Activated CD4-positive, alpha-beta T cell treated with anti-CD3 and anti-CD28 coated beads, Interleukin-2, amount 50 U/mL, for 16 hours (primary cell): ENCODE measurements at regions not wholly inside any gene's neighbourhood (a gene's known extent, or its start where the extent isn't known, plus 50 kb on each side); places are given as distances from the start of the nearest gene placed in this dataset.
"Not testable (repeated sequence)": the region's sequence is repeated elsewhere in the genome, so short reads cannot be mapped to it uniquely, and the experiment has no call there.

Experiments
- DNase-seq: peaks from one replicate; pipeline ENCODE4 v3.0.0-alpha.2; 2020

DNA sequence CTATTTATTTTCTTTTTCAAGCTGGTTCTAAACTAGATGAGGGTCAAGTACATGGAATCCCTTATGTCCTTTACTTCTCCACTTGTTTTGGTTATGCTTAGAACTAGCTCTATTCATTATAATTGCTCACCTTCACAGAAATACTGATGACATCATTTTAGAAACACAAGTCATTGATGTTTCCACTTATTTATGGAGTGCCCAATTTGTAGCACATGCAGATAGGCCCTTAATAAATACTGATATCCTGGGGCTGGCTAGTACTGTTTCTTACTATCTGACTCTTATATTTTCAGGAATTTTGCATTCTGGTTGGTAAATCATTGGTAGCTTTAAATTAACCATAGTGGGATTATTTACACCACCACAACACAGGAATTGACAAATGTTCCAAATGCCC lies 112.2 kb downstream of the NAA11 start:
- no peak for DNase-seq

DNA sequence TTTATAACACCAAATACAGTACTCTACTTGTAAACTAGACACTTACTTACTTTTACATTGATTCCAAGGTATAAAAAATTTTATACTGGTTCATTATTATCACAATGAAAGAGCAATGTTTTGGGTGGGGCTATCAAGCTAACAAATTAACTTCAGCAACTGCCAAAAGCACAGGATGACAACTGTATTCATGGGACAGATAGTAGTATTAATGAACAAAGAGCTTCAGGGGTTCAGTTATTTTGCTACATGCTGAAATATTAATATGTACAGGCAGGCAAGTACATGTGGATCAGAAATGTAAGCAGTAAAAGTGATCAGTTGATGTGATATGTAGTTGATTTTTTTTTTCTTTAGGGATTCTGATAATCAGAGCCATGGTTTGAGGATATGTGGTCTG lies 112.9 kb downstream of the NAA11 start:
- DNase-seq = no peak

DNA sequence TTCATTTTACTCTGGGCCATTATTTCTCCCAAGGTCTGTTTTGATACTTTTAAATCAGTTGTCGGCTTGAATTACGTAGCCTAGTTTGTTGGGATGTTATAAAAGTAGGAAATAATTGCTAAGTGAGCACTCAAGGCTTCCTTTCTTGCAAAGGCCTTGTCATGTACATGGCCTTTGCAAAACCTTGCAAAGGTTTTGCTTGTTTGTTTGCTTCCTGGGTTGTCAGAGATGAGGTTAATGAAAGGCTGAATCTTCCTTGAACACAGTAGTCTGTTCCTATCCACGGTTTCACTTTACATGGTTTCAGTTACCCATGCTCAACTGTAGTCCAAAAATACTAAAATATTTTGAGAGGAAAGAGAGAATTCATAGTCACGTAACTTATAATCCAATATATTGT lies 113.5 kb downstream of the NAA11 start:
- no peak for DNase-seq

DNA sequence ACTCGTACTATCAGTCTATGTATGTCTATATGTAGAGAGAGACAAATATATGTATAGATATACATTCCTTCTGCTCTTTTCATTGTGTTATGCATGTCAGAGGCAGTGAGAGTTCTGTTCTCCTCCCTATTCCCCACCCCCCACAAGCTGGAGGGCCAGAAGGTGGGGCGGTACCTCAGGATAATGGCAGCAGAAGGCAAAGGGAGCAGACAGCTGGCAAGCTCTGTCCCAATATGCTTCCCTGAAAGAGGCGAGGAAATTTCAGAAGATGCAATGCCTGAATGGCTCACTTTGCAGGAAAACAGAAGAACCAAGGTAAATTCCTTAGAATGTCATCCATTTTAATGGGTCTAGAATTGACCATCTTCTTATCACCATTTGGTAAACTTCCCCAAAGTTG lies 114.4 kb downstream of the NAA11 start:
- DNase-seq = no peak

DNA sequence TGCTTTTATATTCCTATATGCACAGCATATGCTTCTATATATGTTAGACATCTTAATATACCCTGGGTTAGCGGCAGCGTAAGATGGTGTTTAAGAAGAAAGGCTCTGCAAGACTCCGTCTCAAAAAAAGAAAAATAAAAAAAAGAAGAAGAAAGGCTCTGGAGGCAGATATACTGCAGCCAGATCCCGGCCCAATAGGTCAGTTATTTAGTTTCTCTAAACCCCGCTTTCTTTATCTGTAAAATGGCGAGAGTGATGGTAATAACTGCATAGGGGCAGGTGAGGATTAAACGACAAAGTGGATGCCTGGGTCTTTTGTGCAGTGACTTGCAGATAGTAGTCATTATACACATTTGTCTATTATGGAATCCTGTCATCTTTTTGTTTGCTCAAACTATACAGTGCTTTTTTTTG lies 115.2 kb downstream of the NAA11 start:
- no peak for DNase-seq

DNA sequence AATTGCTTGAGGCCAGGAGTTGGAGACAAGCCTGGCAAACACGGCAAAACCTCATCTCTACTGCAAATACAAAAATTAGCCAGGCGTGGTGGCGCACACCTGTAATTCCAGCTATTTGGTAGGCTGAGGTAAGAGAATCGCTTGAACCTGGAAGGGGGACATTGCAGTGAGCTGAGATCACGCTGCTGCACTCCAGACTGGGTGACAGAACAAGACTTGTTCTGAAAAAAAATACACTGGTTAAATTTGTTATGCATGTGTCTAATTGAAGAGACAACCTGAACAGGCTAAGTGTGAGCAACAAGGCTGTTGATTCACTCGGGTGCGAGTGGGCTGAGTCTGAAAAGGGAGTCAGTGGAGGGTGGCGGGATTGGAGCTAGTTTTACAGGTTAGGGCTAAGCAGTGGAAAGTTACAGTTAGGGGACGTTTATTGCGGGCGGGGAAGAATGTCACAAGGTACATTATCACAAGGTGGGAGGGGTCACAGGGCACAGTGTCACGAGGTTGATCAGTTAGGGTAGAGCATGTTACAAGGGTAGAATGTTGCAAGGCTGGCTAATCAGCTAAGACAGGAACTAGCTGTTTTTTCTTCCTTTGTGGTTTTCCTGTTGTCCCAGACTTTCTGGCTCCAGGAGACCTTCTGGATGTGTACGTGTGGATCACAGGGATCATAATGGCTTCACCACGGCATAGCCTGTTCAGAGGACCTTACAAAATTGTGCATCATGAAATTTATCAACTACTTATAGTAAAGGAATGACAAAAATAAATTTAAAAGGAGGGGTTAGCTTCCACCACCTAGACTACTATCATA lies 115.8 kb downstream of the NAA11 start:
- no peak for DNase-seq

DNA sequence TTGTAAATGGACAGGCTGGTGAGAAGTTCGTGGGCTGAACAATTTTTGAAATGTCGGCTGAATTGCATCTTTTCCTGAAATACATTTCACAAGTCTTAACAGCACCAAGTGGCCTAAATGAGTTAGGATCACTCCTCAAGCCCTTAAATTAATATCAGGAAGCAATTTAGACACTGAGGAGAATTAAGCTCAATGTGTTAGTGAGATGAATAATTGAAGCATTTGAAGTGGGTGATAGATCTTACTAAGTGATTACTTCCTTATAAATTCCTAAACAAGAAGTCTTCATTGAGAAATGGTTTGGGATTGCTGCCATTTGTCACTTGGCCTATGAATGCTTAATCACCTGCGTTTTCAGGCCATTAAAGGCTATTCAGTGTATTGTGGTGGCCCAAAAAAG lies 116.8 kb downstream of the NAA11 start:
- no peak for DNase-seq

DNA sequence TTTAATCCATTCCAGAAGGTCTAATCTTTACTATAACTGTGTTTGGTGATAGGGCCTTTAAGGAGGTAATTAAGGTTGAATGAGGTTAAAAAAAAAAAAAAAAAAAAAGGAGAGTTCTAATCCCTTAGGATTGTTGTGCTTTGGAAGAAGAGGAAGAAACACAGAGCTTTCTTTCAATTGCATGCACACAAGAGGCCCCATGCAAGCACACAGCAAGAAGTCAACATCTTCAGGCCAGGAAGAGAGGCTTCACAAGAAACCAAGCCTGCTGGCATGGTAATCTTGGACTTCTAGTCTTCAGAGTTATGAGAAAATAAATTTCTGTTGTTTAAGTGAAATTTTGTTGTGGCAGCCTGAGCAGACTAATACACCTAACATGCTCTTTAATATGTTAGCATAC lies 118.6 kb downstream of the NAA11 start:
- no peak for DNase-seq

DNA sequence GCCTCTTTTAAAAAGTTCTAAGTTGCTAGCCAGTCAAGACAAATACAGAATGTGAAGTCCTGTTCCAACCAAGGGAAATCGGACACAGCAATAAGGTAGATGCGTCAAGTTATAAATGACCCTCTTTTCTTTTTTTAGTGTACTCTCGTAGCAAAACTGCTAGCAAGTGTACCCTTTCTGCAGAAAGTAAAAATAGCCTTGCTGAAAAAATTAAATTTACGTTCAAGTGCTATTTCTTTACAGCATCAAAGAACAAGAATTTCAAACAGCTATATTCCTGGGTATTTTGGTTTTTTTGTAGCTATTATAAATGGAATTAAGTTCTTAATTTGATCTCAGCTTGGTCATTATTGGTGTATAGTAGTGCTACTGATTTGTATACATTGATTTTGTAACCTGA lies 119.2 kb downstream of the NAA11 start:
- DNase-seq = no peak

DNA sequence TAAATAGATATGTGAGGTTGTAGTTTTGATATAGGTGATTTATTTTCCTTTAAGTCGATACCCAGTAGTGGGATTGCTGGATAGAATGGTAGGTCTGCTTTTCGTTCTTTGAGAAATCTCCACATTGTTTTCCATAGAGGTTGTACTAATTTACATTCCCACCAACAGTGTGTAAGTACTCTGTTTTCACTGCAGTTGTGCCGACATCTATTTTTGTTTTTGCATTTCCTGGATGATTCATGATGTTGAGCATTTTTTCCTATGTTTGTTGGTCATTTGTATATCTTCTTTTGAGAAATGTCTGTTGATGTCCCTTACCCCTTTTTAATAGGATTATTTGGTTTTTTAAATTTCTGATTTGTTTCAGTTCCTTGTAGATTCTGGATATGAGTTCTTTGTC lies 120.7 kb downstream of the NAA11 start:
- DNase-seq = no peak

DNA sequence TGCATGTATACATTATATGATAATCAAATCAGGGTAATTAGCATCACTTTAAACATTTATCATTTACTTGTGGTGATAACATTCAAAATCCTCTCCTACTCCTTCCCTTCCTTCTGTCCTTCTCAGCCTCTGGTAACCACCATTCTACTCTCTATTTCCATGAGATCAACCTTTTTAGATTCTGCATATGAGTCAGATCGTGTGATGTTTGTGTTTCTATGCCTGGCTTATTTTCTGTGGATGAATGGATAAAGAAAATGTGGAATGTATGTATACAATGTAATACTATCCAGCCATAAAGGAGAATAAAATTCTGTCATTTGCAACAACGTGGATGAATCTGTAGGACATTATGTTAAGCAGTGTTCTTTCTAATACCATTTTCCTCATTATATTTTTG lies 123.9 kb downstream of the NAA11 start:
- no peak for DNase-seq

DNA sequence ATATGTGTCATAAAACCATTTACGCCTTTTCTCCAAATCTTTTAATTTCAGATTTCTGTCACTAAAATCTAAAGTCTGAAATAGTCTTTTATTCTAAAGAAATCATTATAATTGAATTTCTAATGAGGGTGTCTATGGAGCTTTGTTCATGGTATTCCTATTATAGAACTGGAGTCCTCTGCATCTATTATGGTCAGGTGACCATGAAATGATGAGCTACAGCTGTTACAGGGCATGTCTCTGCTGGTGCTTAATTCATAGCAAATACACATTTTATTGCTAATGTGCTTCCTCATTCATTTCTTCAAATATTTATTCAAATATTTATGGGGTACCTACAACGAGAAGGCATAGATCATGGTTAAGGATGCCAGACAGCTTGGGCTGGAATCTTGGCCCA lies 126.1 kb downstream of the NAA11 start:
- no peak for DNase-seq

DNA sequence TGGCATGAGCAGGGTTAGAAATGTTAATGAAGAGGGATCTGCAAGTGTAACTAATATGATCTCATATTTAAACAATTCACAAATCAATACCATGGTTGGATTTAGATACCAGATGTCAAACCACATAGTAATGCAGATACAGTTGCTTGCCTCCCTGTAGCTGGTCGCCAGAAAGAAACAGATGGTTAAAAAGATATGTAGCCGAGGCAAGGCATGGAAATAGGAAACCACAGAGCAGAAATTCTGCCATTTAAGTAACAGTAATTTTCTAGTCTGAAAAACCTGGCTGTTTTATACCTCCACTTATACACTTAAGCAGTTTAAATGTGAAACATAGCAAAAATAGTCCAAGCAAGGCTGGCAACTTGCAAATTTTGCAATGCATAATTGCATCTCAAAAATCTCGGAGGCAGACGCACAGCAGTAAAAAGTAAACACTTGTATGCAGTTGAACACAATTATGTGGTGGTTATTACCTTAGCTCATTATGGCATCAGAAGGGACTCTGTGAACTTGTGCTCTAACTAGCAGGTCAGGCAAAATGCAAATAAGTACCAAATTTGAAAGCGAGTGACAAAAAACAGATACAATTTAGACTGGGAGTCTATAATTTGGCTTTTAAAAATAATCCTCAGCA lies 126.8 kb downstream of the NAA11 start:
- no peak for DNase-seq

DNA sequence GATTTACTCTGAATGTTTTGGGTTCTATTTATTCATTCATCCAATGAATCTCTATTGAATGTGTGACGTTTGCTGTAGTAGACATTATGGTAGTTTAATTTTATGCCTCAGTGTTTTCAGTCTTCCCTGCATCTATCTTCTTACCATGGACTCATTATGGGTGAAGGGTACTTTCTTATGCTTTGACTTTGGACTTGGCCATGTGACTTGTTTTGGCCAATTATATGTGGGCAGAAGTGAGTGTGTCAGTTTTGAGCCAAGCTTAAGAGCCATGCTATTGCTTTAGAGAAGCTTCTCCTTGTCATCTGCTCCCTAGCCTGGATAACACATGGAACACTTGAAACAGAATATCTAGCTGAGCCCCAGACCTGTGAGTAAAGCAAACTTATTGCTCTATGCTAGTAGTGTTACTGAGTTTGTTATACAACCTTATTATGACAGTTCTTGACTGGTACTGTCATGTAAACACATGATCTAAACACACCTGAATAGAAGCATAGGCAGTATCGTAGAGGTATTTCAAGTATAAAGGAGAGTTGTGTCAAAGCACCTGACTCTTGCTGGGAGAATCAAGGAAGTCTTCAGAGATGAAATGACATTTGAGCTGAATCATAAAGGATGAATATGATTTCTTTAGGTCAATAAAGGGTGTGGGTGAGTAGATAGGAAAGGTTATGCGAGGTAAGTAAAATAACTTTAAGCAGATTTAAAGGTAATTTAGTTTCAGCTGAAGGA lies 128.4 kb downstream of the NAA11 start:
- DNase-seq = no peak

DNA sequence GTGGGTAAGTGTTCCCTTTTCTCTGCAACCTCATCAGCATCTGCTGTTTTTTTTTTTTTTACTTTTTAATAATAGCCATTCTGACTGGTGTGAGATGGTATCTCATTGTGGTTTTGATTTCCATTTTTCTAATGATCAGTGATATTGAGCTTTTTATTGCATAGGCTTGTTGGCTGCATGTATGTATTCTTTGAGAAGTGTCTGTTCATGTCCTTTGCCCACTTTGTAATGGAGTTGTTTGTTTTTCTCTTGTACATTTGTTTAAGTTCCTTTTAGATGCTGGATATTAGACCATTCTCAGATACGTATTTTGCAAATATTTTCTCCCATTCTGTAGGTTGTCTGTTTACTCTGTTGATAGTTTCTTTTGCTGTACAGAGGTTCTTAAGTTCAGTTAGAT lies 134.6 kb downstream of the NAA11 start:
- DNase-seq = not testable (repeated sequence)

DNA sequence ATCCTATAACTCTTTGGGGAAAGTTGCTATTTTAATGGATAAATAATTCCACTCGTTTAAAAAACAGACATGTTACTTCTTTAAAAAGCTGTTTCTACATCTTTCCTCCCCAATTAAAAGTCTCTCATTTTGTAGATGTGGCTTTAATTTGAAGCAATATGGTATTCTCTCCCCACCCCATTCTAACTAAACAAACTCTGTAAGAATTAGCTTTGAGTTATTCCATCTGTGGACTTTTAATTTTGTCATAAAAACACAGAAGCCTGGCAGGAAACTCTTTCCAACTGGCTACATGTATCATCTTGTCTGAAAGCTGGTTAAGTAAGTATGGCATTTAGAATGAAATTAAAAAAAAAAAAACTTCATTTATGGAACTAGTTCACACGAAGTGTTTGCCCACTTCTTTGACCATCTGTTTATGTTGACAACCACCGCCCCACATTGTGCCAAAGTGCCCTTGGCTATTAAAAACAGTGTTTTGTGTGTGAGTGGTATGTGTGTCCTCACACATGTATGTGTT lies 140.3 kb downstream of the NAA11 start:
- no peak for DNase-seq

DNA sequence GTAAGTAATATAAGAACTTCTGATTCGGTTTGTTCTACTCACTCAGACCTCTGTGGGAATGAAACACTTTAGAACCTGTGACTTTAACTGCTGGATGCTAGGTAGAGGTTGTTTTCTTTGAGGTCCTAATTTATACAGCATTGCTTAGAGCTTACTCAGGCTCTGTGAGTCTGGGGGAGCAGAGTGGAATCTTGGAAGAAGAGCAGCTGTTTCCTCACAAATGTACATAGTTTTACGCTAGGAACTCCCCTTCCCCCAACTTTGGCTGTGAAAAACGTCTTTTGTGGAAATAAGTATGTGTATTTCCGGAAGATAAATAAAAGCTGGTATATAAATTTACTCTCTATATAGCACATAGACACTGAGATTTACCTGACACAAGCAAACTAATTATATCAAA lies 141.4 kb downstream of the NAA11 start:
- no peak for DNase-seq

DNA sequence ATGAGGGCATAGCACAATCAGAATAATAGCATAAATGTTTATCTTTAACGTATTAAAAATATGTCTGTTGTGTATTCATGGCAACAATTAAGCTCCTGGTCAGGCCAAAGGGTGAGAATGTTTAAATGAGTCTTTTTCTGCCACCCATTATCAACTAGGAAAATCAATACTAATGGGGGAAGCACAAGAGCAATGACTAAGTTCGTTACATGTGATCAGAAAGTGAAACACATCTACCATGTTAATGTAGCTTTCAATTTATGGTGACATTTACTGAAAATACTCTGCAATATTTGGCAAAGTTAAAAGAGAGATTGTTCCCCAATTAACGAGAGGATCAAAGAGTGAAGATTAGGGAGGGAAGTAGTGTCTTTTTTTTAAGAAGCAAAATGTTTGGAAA lies 143.7 kb downstream of the NAA11 start:
- DNase-seq = no peak

DNA sequence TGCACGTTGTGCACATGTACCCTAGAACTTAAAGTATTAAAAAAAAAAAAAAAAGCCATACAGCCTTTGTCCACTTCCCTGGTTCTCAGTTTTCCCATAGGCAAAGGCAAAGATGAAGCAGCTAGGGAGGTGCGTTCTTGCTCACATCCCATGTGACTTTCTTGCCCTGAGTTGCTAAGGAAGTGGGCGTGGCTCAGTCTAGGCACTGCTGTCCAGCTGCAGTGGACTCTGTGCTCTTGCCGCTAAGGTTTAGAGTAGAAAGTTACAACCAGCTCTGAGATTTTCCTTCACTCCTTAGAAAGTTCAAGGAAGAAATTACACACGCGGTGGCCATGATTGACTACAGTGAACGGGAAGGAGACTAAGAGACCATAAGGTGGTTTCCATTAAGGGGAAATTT lies 144.7 kb downstream of the NAA11 start:
- no peak for DNase-seq

DNA sequence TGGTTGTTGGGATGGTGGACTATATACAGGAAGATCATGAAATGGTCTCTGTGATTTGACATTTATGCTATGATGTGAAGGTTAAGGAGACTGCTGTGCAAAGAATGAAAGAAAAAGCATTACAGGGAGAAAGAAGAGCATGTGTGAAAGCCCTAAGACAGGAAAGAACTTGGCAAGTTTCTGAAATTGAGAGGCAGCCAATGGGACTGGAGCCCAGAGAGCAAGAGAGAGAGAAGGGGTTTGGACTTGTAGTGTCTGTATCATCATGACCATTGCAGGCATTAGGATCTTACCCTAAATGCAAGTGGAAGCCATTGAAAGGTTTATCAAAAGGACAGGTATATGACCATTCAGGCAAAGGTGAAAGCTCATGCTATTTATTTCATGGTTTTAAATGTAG lies 147.1 kb downstream of the NAA11 start:
- DNase-seq = no peak

DNA sequence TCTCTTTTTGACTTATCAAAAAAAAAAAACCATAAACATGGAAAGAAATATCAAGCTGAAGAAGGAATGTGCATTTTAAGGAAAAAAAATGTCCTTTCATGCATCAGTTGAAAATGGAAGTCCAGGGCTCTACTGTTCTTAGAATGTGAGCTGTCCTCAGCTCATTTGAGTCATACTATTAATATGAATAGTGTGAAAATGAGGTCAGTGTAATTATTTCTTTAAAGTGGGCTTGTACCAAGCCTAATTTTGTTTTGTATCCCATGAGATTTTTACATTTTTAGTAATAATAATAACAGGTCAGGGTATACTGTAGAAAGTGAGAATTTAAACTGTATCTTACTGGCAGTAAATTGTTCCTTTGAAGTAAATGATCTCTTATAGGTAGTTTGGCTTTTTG lies 148.5 kb downstream of the NAA11 start:
- no peak for DNase-seq

DNA sequence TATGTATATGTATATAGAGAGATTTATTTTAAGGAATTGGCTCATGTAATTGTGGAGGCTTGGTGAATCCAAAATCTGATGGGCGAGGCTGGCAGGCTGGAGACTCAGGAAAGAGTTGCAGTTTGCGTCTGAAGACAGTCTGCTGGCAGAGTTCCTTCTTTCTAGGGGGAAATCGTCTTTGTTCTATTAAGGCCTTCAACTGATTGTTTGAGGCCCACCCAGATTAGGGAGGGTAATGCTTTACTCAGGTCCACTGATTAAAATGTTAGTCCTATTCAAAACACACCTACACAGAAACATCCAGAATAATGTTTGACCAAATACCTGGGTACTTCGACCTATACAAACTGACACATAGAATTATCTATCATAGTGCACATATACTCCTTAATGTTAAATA lies 149.5 kb downstream of the NAA11 start:
- no peak for DNase-seq

DNA sequence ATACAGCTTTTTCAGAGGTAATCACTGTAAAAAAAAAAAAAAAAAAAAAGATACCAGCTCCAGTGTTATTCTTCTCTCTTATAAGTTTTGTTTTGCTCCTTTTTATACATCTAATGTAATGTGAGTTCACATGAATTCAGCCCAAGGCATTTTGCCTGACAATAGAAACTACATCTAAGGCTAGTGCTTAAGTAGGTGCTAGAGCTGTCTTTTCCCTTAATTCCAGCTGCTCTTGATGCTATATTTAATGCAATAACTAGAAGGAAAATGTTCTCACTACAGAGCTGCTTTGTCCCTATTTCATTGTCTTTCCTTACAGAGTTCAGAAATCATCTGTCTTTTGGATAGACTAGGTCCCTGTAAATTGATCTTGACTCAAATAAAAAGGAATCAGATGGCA lies 150.1 kb downstream of the NAA11 start:
- DNase-seq = no peak
